Activated CD8-positive, alpha-beta memory T cell treated with anti-CD3 and anti-CD28 coated beads for 36 hours (primary cell): ENCODE measurements at regions not wholly inside any gene's neighbourhood (a gene's known extent, or its start where the extent isn't known, plus 50 kb on each side); places are given as distances from the start of the nearest gene placed in this dataset.
"Not testable (repeated sequence)": the region's sequence is repeated elsewhere in the genome, so short reads cannot be mapped to it uniquely, and the experiment has no call there.

Experiments
- CTCF ChIA-PET: fragments of 350-600 bp; sonication (Branson Sonifier 250); formaldehyde crosslinking; loops from one replicate; lab custom pipeline; 2021; ENCODE audit warnings: antibody characterized with exemption; lab: Charles Lee
- POLR2A ChIA-PET: fragments of 350-600 bp; sonication (Branson Sonifier 250); formaldehyde crosslinking; loops from one replicate; lab custom pipeline; 2021; ENCODE audit warnings: antibody characterized with exemption; lab: Charles Lee

- CTCF ChIA-PET, result no interaction called here
- POLR2A ChIA-PET, result no interaction called here
Observed at GRCh38 chr20:47970282-47970903, 185.1 kb upstream of the SULF2 start.

- ChIA-PET CTCF (no interaction called here), POLR2A (no interaction called here)
Observed at GRCh38 chr20:47969426-47969825, 184.1 kb upstream of the SULF2 start.

- ChIA-PET CTCF (no interaction called here), POLR2A (no interaction called here)
Observed at GRCh38 chr20:47968541-47969310, 183.4 kb upstream of the SULF2 start.

DNA sequence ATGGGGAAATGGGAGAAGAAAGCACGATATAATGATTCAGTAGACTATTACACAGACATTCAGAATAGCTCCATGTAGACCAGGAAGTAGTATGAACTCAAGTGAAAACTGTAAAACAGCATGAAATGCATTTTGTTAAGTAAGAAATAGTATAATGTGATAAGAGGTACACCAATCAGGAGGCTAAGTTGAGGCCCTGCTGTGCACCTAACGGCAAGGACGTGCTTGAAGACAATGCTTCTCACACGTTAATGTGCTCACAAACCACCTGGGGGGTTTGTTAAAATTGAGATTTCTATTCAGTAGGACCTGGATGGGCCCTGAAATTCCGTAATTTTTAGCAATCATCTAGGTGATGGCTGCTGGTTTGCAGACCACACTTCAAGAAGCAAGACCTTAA lies 178.9 kb upstream of the SULF2 start:
- ChIA-PET POLR2A (no interaction called here), CTCF (no interaction called here)

- CTCF ChIA-PET, result no interaction called here
- POLR2A ChIA-PET, result no interaction called here
Observed at GRCh38 chr20:47963022-47963421, 177.7 kb upstream of the SULF2 start.

GRCh38 chr20:47962286-47962963 lies 177.1 kb upstream of the SULF2 start:
- CTCF ChIA-PET, result no interaction called here

GRCh38 chr20:47960769-47961541 lies 175.7 kb upstream of the SULF2 start:
- ChIA-PET POLR2A (no interaction called here), CTCF (no interaction called here)

More at GRCh38 chr20:47962286-47962963, 177.1 kb upstream of the SULF2 start:
- POLR2A ChIA-PET, result no interaction called here

DNA sequence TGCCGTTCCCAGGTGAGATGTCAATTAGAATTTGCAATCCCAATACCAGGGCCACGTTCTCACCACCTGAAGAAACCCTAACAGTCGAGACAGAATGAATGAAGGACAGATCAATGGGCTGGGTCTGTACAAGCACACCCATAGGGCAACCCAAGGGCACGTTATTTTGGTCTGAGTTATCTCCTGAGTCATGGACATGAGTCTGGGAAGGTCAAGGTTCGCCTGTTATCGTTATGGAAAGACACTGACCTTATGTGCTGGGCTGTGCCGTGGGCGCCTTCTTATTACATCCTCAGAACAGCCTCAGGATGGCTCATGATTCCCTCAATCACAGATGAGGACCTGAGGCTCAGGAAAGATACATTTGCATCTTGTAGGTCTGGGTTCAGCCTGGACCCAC lies 175.0 kb upstream of the SULF2 start:
- CTCF ChIA-PET, result no interaction called here
- POLR2A ChIA-PET, result no interaction called here

GRCh38 chr20:47957989-47958801 lies 172.9 kb upstream of the SULF2 start:
- POLR2A ChIA-PET, CTCF ChIA-PET: not testable (repeated sequence)

- POLR2A ChIA-PET, result no interaction called here
- CTCF ChIA-PET, result no interaction called here
Observed at GRCh38 chr20:47957135-47957534, 171.9 kb upstream of the SULF2 start.

DNA sequence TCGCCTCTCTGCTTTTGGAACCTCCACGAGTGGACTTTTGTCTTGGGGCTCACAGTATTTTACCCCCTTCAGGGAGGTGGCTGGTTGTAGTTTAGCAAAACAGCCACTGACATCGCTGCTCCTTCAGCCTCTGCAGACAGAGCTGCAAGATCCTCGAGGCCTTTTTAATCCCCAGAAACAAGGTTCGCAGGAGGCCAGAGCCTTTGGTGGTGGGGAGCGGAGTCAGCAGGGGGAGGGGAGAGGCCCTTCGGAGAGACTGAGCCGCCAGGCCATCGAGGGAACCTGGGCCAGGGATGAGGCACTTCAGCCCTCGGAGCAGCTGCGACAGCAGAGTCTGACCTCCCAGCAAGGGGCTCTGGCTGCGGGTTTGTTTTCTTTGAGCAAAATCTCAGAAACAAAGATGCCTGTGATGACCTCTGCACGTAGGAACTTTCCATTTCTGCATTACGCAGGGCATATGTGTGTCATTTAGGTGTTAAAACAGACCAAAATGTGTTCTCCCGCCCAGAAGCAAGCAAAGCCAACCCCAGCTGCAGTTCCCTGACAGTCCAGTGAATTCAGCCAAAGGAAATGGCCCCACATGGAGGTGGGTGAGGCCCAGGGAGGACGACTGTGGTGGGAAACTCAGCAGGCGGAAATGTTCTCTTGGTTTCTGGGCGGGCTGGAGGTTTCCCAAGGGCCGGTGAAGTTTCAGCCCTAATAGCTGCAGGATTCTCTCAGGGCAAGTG lies 171.2 kb upstream of the SULF2 start:
- CTCF ChIA-PET, result no interaction called here
- POLR2A ChIA-PET, result no interaction called here

DNA sequence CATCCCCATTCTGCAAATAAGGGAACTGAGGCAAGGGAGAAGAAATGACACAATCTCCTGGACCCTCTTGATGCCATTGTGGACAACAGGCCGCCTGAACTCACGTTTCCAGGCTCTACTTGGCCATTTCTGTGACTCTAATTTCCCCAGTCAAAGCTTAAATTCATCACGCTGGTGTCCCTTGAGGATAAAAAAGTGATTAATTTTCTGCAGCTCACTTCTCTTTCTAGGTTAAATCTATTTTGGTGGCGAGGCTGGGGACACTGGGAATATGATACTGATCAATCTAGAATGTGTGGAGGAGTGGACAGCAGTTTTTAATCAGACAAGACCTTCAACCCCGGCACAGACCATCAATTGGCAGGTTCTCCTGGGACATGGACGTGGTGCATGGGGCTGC lies 168.2 kb upstream of the SULF2 start:
- POLR2A ChIA-PET, result no interaction called here
- CTCF ChIA-PET, result no interaction called here

DNA sequence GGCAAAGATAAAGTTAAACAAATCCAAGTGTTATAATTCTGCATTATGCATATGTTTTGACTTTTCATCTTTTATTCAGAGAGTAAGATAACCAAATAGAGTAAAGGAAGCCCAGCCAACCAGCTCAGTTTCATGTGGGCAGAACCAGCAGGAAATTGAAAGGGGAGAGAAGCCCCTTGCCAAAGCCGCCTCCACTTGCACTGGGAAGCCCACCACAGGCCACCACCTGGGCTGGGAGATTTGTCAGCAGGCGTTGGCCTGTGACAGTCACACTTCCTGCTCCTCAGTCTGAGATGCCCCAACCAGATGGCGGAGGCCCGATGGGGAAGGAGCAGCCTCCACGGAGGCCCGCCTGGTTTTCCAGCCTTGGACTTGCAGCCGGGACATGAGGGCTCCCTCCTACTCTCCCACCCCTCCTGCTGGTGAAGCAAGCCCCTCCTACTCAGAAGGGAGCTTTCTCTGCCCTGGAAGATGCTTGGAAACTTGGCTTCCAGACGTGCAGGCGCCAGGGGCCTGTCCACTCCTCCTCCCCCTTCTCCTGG lies 166.8 kb upstream of the SULF2 start:
- CTCF ChIA-PET, result no interaction called here
- POLR2A ChIA-PET, result no interaction called here

GRCh38 chr20:47951521-47951971 lies 166.3 kb upstream of the SULF2 start:
- POLR2A ChIA-PET, result no interaction called here
- CTCF ChIA-PET, result no interaction called here

DNA sequence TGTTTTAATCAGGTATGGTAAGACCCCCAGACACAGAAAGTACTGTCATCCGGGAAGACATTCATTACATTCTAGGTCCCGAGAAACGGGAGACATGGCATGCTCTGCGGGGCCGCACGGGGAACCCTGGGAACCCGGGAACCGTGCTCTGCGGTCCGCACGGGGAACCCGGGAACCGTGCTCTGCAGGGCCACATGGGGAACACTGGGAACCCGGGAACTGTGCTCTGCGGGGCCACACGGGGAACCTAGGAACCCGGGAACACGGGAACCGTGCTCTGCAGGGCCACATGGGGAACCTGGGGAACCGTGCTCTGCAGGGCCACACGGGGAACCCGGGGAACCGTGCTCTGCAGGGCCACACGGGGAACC lies 165.6 kb upstream of the SULF2 start:
- ChIA-PET CTCF (no interaction called here), POLR2A (no interaction called here)

- CTCF ChIA-PET, result no interaction called here
- POLR2A ChIA-PET, result no interaction called here
Observed at GRCh38 chr20:47950124-47950912, 165.0 kb upstream of the SULF2 start.

DNA sequence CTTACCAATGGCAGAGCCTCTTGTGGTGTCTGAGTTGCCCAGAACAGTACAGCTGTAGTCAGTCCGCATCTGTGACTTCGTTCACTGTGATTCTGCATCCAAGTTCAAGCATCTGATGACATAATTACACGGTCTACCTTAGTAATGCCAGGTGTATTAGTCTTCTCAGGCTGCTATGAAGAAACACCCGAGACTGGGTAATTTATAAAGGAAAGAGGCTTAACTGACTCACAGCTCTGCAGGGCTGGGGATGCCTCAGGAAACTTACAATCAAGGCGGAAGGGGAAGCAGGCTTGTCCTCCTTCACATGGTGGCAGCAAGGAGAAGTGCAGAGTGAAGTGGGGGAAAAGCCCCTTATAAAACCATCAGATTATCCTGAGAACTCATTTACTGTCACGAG lies 163.9 kb upstream of the SULF2 start:
- ChIA-PET CTCF (no interaction called here), POLR2A (no interaction called here)

DNA sequence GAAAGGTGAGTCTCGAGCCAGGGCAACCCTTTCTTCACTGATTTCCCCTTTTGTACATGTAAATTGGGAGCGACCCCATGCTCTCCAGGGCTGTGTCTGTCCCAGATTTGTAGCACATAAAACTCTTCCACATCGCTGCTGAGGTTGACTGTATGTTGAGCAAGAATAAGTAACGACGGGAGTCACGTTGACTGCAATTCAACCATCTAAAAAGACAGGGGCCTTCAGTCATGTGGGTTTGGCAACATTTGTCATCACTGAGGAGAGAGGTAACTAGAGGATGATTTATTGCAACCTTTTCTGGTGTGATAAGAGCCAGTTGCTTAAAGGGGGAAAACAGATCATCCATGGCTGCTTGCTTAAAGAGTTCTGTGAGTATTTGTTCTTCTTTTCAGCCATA lies 159.4 kb upstream of the SULF2 start:
- ChIA-PET POLR2A (no interaction called here), CTCF (no interaction called here)
